GM18861 (cell line): ENCODE measurements at regions not wholly inside any gene's neighbourhood (a gene's known extent, or its start where the extent isn't known, plus 50 kb on each side); places are given as distances from the start of the nearest gene placed in this dataset.
"Not testable (repeated sequence)": the region's sequence is repeated elsewhere in the genome, so short reads cannot be mapped to it uniquely, and the experiment has no call there.

Experiments
- ATAC-seq: cut with Tn5 transposase; IDR thresholded peaks from one replicate; pipeline ENCODE4 v1.9.1; 2021; ENCODE audit not compliant: unreplicated experiment

- ATAC-seq: no peak
These were observed 71.6 kb upstream of the ZNF746 start for GRCh38 chr7:149569025-149569725.

GRCh38 chr7:149568218-149568617 is 70.6 kb upstream of the ZNF746 start:
- ATAC-seq: no peak

- ATAC-seq: no peak
These were observed 68.5 kb upstream of the ZNF746 start for GRCh38 chr7:149566103-149566502.

- no peak for ATAC-seq
These were observed 67.4 kb upstream of the ZNF746 start for GRCh38 chr7:149565096-149565382.

- no peak for ATAC-seq
These were observed 66.9 kb upstream of the ZNF746 start for GRCh38 chr7:149564340-149565095.

GRCh38 chr7:149562602-149563001 is 65.0 kb upstream of the ZNF746 start:
- ATAC-seq: no peak

GRCh38 chr7:149561072-149561471 is 63.5 kb upstream of the ZNF746 start:
- no peak for ATAC-seq

GRCh38 chr7:149559711-149560110 is 62.1 kb upstream of the ZNF746 start:
- ATAC-seq: no peak

- no peak for ATAC-seq
These were observed 60.7 kb upstream of the ZNF746 start for GRCh38 chr7:149558149-149558861.

GRCh38 chr7:149556525-149556924 is 58.9 kb upstream of the ZNF746 start:
- ATAC-seq: not testable (repeated sequence)

- not testable (repeated sequence) for ATAC-seq
These were observed 57.2 kb upstream of the ZNF746 start for GRCh38 chr7:149554821-149555220.

- not testable (repeated sequence) for ATAC-seq
These were observed 56.4 kb upstream of the ZNF746 start for GRCh38 chr7:149553991-149554390.

GRCh38 chr7:149552799-149553198 is 55.2 kb upstream of the ZNF746 start:
- no peak for ATAC-seq
